Hepatocyte (in vitro differentiated cells): ENCODE measurements at regions not wholly inside any gene's neighbourhood (a gene's known extent, or its start where the extent isn't known, plus 50 kb on each side); places are given as distances from the start of the nearest gene placed in this dataset.

Source experiments
- DNase-seq: peaks from one replicate; pipeline ENCODE4 v3.0.0-alpha.2; 2016; ENCODE audit warnings: low spot score
- H2AFZ ChIP-seq: fragments of 200-600 bp; sonication (generic); 2 replicates; pipeline ENCODE4 v1.6.0; 2016; ENCODE audit warnings: antibody characterized with exemption, mild to moderate bottlenecking
- H3K27ac ChIP-seq: fragments of 200-600 bp; sonication (generic); 2 replicates; pipeline ENCODE4 v1.5.1; 2016; ENCODE audit warnings: mild to moderate bottlenecking
- H3K27me3 ChIP-seq: fragments of 200-600 bp; sonication (generic); 2 replicates; pipeline ENCODE4 v1.6.1; 2016
- H3K36me3 ChIP-seq: fragments of 200-600 bp; sonication (generic); replicated peaks from 2 replicates; pipeline ENCODE4 v1.5.1; 2016; ENCODE audit warnings: low read depth; ENCODE audit not compliant: insufficient read depth
- H3K4me1 ChIP-seq: fragments of 200-600 bp; sonication (generic); 2 replicates; pipeline ENCODE4 v1.5.1; 2016; ENCODE audit warnings: mild to moderate bottlenecking, moderate library complexity; ENCODE audit not compliant: insufficient read depth
- H3K4me2 ChIP-seq: fragments of 200-600 bp; sonication (generic); 2 replicates; pipeline ENCODE4 v1.6.0; 2016
- H3K4me3 ChIP-seq: fragments of 200-600 bp; sonication (generic); 2 replicates; pipeline ENCODE4 v1.5.1; 2016; ENCODE audit warnings: mild to moderate bottlenecking
- H3K79me2 ChIP-seq: fragments of 200-600 bp; sonication (generic); 2 replicates; pipeline ENCODE4 v1.6.0; 2017; ENCODE audit warnings: mild to moderate bottlenecking
- H3K9me2 ChIP-seq: fragments of 200-600 bp; sonication (generic); replicated peaks from 2 replicates; pipeline ENCODE4 v1.6.0; 2017; ENCODE audit warnings: mild to moderate bottlenecking; ENCODE audit not compliant: insufficient read depth
- H3K9me3 ChIP-seq: fragments of 200-600 bp; sonication (generic); 2 replicates; pipeline ENCODE4 v1.5.1; 2016; ENCODE audit warnings: low read depth, mild to moderate bottlenecking
- H4K20me1 ChIP-seq: fragments of 200-600 bp; sonication (generic); 2 replicates; pipeline ENCODE4 v1.6.0; 2016; ENCODE audit warnings: mild to moderate bottlenecking; ENCODE audit not compliant: insufficient read depth, poor library complexity, severe bottlenecking
- CTCF ChIP-seq: fragments of 200-600 bp; sonication (generic); IDR thresholded peaks from 2 replicates; pipeline ENCODE4 v1.5.1; 2016; ENCODE audit warnings: antibody characterized with exemption, mild to moderate bottlenecking; ENCODE audit not compliant: poor library complexity
- EZH2 ChIP-seq: fragments of 200-600 bp; sonication (generic); IDR thresholded peaks from 2 replicates; pipeline ENCODE4 v1.6.1; 2016; ENCODE audit warnings: antibody characterized with exemption, mild to moderate bottlenecking, borderline replicate concordance
- EZH2phosphoT487 ChIP-seq: fragments of 200-600 bp; sonication (generic); IDR thresholded peaks from one replicate; pipeline ENCODE4 v1.6.1; 2018; ENCODE audit warnings: antibody characterized with exemption, mild to moderate bottlenecking, low read depth, moderate library complexity; ENCODE audit not compliant: unreplicated experiment, severe bottlenecking
- WGBS: methylation state at CpG from one replicate; pipeline ENCODE4 v1.1.6; 2016; ENCODE audit warnings: low lambda C conversion rate; ENCODE audit errors: missing lambda C conversion rate; 5-methylcytosine and 5-hydroxymethylcytosine counted together

- WGBS, result 97% methylated on average over 16 of the region's 16 CpGs
- no peak overlapping the region for H3K27ac ChIP-seq
- DNase-seq, result no peak
- no peak overlapping the region for H2AFZ ChIP-seq
- no peaks in the 10 kb centered on the region for H3K27me3 ChIP-seq
- TF ChIP-seq EZH2phosphoT487 (no peak), EZH2 (no peak), CTCF (no peak)
- H3K4me2 ChIP-seq, result no peak overlapping the region
- H3K4me3 ChIP-seq, result no peak overlapping the region
- no peaks in the 10 kb centered on the region for H4K20me1 ChIP-seq
- H3K9me2 ChIP-seq, result no peaks in the 10 kb centered on the region
- H3K4me1 ChIP-seq, result peaks cover 18% of the 10 kb centered on the region
- H3K79me2 ChIP-seq, result no peaks in the 10 kb centered on the region
- H3K9me3 ChIP-seq, result no peaks in the 10 kb centered on the region
- H3K36me3 ChIP-seq, result no peaks in the 10 kb centered on the region
Measured at GRCh38 chr9:742104-742503, 99.4 kb upstream of the DMRT1 start.

- Histone ChIP-seq H2AFZ (no peak overlapping the region), H3K4me1 (peaks cover 15% of the 10 kb centered on the region)
Measured at GRCh38 chr9:742914-743589, 98.4 kb upstream of the DMRT1 start.

GRCh38 chr9:744046-744712, 97.3 kb upstream of the DMRT1 start:
- Histone ChIP-seq H3K9me2 (no peaks in the 10 kb centered on the region), H3K79me2 (no peaks in the 10 kb centered on the region), H3K27ac (no peak overlapping the region), H2AFZ (no peak overlapping the region), H3K4me2 (no peak overlapping the region), H3K4me1 (peaks cover 7% of the 10 kb centered on the region), H3K9me3 (no peaks in the 10 kb centered on the region), H3K36me3 (no peaks in the 10 kb centered on the region), H3K4me3 (no peak overlapping the region), H3K27me3 (no peaks in the 10 kb centered on the region), H4K20me1 (no peaks in the 10 kb centered on the region)
- 94% methylated on average over 9 of the region's 9 CpGs for WGBS
- TF ChIP-seq EZH2phosphoT487 (no peak), EZH2 (no peak), CTCF (no peak)
- DNase-seq, result no peak

More at GRCh38 chr9:742914-743589, 98.4 kb upstream of the DMRT1 start:
- no peak overlapping the region for H3K4me2 ChIP-seq
- WGBS, result 84% methylated on average over 8 of the region's 8 CpGs
- TF ChIP-seq EZH2phosphoT487, result no peak
- TF ChIP-seq EZH2, result no peak
- TF ChIP-seq CTCF, result no peak
- no peak overlapping the region for H3K27ac ChIP-seq
- no peaks in the 10 kb centered on the region for H3K9me3 ChIP-seq
- no peak for DNase-seq
- H3K79me2 ChIP-seq, result no peaks in the 10 kb centered on the region
- no peak overlapping the region for H3K4me3 ChIP-seq
- no peaks in the 10 kb centered on the region for H3K27me3 ChIP-seq
- H3K36me3 ChIP-seq, result no peaks in the 10 kb centered on the region
- H4K20me1 ChIP-seq, result no peaks in the 10 kb centered on the region
- H3K9me2 ChIP-seq, result no peaks in the 10 kb centered on the region
